Activated CD8-positive, alpha-beta memory T cell treated with anti-CD3 and anti-CD28 coated beads, Interleukin-2, amount 10 ng/mL, durations not matched to agents 7 days and 5 days (primary cell): ENCODE measurements at regions not wholly inside any gene's neighbourhood (a gene's known extent, or its start where the extent isn't known, plus 50 kb on each side); places are given as distances from the start of the nearest gene placed in this dataset.
A peak's percentile ranks its signal among the peaks of the same experiment; 100 is the strongest.

Experiments used
- ATAC-seq: fragments of 150-1000 bp; cut with Tn5 transposase; one replicate; pipeline ENCODE4 v1.10.0; 2021; ENCODE audit warnings: moderate library complexity
- CTCF ChIA-PET: fragments of 350-600 bp; sonication (Branson Sonifier 250); formaldehyde crosslinking; loops from one replicate; lab custom pipeline; 2021; ENCODE audit warnings: antibody characterized with exemption; lab: Charles Lee
- DNase-seq: peaks from one replicate; pipeline ENCODE4 v3.0.0-alpha.2; 2020
- H3K27ac Mint-ChIP-seq: one replicate; pipeline ENCODE4 v1.8.0; 2021; ENCODE audit warnings: mild to moderate bottlenecking, mixed read lengths
- H3K27me3 Mint-ChIP-seq: one replicate; pipeline ENCODE4 v1.8.0; 2021; ENCODE audit warnings: mixed read lengths
- H3K36me3 Mint-ChIP-seq: one replicate; pipeline ENCODE4 v1.8.0; 2021; ENCODE audit warnings: mild to moderate bottlenecking, mixed read lengths
- H3K4me1 Mint-ChIP-seq: one replicate; pipeline ENCODE4 v1.8.0; 2021; ENCODE audit warnings: mixed read lengths
- H3K4me3 Mint-ChIP-seq: one replicate; pipeline ENCODE4 v1.8.0; 2021; ENCODE audit warnings: mild to moderate bottlenecking, moderate library complexity, mixed read lengths
- H3K9me3 Mint-ChIP-seq: one replicate; pipeline ENCODE4 v1.8.0; 2022; ENCODE audit warnings: low read depth, mixed read lengths

GRCh38 chr1:10903421-10903820, 107.0 kb upstream of the CASZ1 start:
- ATAC-seq: no peak
- Mint-ChIP-seq H3K27me3 (peaks cover 5% of the 10 kb centered on the region), H3K27ac (no peak overlapping the region), H3K9me3 (no peaks in the 10 kb centered on the region), H3K4me3 (no peak overlapping the region), H3K4me1 (peaks cover 14% of the 10 kb centered on the region), H3K36me3 (no peaks in the 10 kb centered on the region)
- CTCF ChIA-PET: interaction anchor here (1.3 to 1.5 kb wide), 2 partner anchors 39 to 409 kb away, joined by 4 to 5 read pairs; no protein-coding TSS in a partner anchor
- no peak for DNase-seq

- CTCF ChIA-PET: interaction anchor here (1.3 to 1.5 kb wide), 2 partner anchors 38 to 409 kb away, joined by 4 to 5 read pairs; no protein-coding TSS in a partner anchor
- peaks cover 14% of the 10 kb centered on the region for H3K4me1 Mint-ChIP-seq
- DNase-seq: no peak
- peak; percentile 54 for ATAC-seq
- H3K9me3 Mint-ChIP-seq: no peaks in the 10 kb centered on the region
- H3K27me3 Mint-ChIP-seq: peaks cover 5% of the 10 kb centered on the region
- no peaks in the 10 kb centered on the region for H3K36me3 Mint-ChIP-seq
- no peak overlapping the region for H3K4me3 Mint-ChIP-seq
- no peak overlapping the region for H3K27ac Mint-ChIP-seq
Observed at GRCh38 chr1:10903821-10904220, 107.4 kb upstream of the CASZ1 start.

GRCh38 chr1:10904396-10905358, 107.8 kb upstream of the TARDBP start:
- Mint-ChIP-seq H3K4me3 (no peak overlapping the region), H3K36me3 (no peaks in the 10 kb centered on the region), H3K9me3 (no peaks in the 10 kb centered on the region), H3K27me3 (peaks cover 5% of the 10 kb centered on the region), H3K4me1 (peaks cover 14% of the 10 kb centered on the region), H3K27ac (peak overlapping the region; percentile 75)
- DNase-seq: peak; percentile 58
- CTCF ChIA-PET: interaction anchor here (1.5 kb wide), 1 partner anchor 410 kb away, joined by 5 read pairs; no protein-coding TSS in a partner anchor
- peak; percentile 47 for ATAC-seq

- CTCF ChIA-PET: interaction anchor here (1.6 kb wide), 1 partner anchor 12 kb away, joined by 3 read pairs; no protein-coding TSS in a partner anchor
- no peaks in the 10 kb centered on the region for H3K9me3 Mint-ChIP-seq
- no peak overlapping the region for H3K27ac Mint-ChIP-seq
Observed at GRCh38 chr1:10905841-10906655, 106.4 kb upstream of the TARDBP start.

GRCh38 chr1:10906866-10907519, 105.5 kb upstream of the TARDBP start:
- H3K4me3 Mint-ChIP-seq: no peak overlapping the region
- H3K4me1 Mint-ChIP-seq: peaks cover 14% of the 10 kb centered on the region
- H3K36me3 Mint-ChIP-seq: no peaks in the 10 kb centered on the region
- DNase-seq: no peak
- CTCF ChIA-PET: interaction anchor here (1.6 kb wide), 1 partner anchor 11 kb away, joined by 3 read pairs; no protein-coding TSS in a partner anchor
- H3K9me3 Mint-ChIP-seq: no peaks in the 10 kb centered on the region
- peaks cover 8% of the 10 kb centered on the region for H3K27me3 Mint-ChIP-seq
- no peak overlapping the region for H3K27ac Mint-ChIP-seq
- ATAC-seq: no peak

More at GRCh38 chr1:10905841-10906655, 106.4 kb upstream of the TARDBP start:
- ATAC-seq: no peak
- Mint-ChIP-seq H3K4me1 (peaks cover 14% of the 10 kb centered on the region), H3K36me3 (no peaks in the 10 kb centered on the region), H3K27me3 (peaks cover 5% of the 10 kb centered on the region), H3K4me3 (no peak overlapping the region)
- DNase-seq: no peak

- H3K4me3 Mint-ChIP-seq: no peak overlapping the region
- CTCF ChIA-PET: interaction anchor here (1.2 to 1.4 kb wide), 2 partner anchors 34 to 413 kb away, joined by 3 to 5 read pairs; no protein-coding TSS in a partner anchor
- H3K36me3 Mint-ChIP-seq: no peaks in the 10 kb centered on the region
- no peak for ATAC-seq
- no peaks in the 10 kb centered on the region for H3K9me3 Mint-ChIP-seq
- H3K4me1 Mint-ChIP-seq: peaks cover 14% of the 10 kb centered on the region
- no peak for DNase-seq
- peaks cover 11% of the 10 kb centered on the region for H3K27me3 Mint-ChIP-seq
- no peak overlapping the region for H3K27ac Mint-ChIP-seq
Observed at GRCh38 chr1:10908266-10908665, 104.2 kb upstream of the TARDBP start.

GRCh38 chr1:10909697-10910680, 102.5 kb upstream of the TARDBP start:
- no peaks in the 10 kb centered on the region for H3K9me3 Mint-ChIP-seq
- H3K27ac Mint-ChIP-seq: no peak overlapping the region
- H3K27me3 Mint-ChIP-seq: peaks cover 11% of the 10 kb centered on the region
- H3K36me3 Mint-ChIP-seq: no peaks in the 10 kb centered on the region
- H3K4me3 Mint-ChIP-seq: no peak overlapping the region
- H3K4me1 Mint-ChIP-seq: peaks cover 1% of the 10 kb centered on the region
- DNase-seq (peak; percentile 83), ATAC-seq (peak; percentile 91)
- CTCF ChIA-PET: interaction anchor here (0.7 to 2.1 kb wide), 10 partner anchors 8 to 532 kb away, joined by 3 to 10 read pairs (median 4); no protein-coding TSS in a partner anchor

- no peak overlapping the region for H3K27ac Mint-ChIP-seq
- ATAC-seq (no peak), DNase-seq (no peak)
- H3K4me1 Mint-ChIP-seq: no peaks in the 10 kb centered on the region
- H3K36me3 Mint-ChIP-seq: no peaks in the 10 kb centered on the region
- CTCF ChIA-PET: interaction anchor here (1.0 to 2.1 kb wide), 5 partner anchors 9 to 417 kb away, joined by 4 to 10 read pairs (median 7); no protein-coding TSS in a partner anchor
- H3K27me3 Mint-ChIP-seq: peaks cover 12% of the 10 kb centered on the region
- H3K9me3 Mint-ChIP-seq: no peaks in the 10 kb centered on the region
- no peak overlapping the region for H3K4me3 Mint-ChIP-seq
Observed at GRCh38 chr1:10910681-10911489, 101.6 kb upstream of the TARDBP start.

- H3K9me3 Mint-ChIP-seq: no peaks in the 10 kb centered on the region
- CTCF ChIA-PET: no interaction called here
- DNase-seq (no peak), ATAC-seq (no peak)
- no peak overlapping the region for H3K27ac Mint-ChIP-seq
- H3K4me1 Mint-ChIP-seq: peaks cover 6% of the 10 kb centered on the region
- no peak overlapping the region for H3K4me3 Mint-ChIP-seq
- peaks cover 18% of the 10 kb centered on the region for H3K27me3 Mint-ChIP-seq
- no peaks in the 10 kb centered on the region for H3K36me3 Mint-ChIP-seq
Observed at GRCh38 chr1:10911490-10912166, 100.8 kb upstream of the TARDBP start.

- H3K27ac Mint-ChIP-seq: no peak overlapping the region
- ATAC-seq (no peak), DNase-seq (no peak)
- CTCF ChIA-PET: interaction anchor here (0.9 kb wide), 1 partner anchor 29 kb away, joined by 3 read pairs; no protein-coding TSS in a partner anchor
- no peak overlapping the region for H3K4me3 Mint-ChIP-seq
- H3K4me1 Mint-ChIP-seq: peaks cover 11% of the 10 kb centered on the region
- H3K27me3 Mint-ChIP-seq: peaks cover 19% of the 10 kb centered on the region
- H3K9me3 Mint-ChIP-seq: no peaks in the 10 kb centered on the region
- no peaks in the 10 kb centered on the region for H3K36me3 Mint-ChIP-seq
Observed at GRCh38 chr1:10912441-10912840, 100.0 kb upstream of the TARDBP start.

GRCh38 chr1:10914056-10914455, 98.4 kb upstream of the TARDBP start:
- DNase-seq (no peak), ATAC-seq (no peak)
- H3K27me3 Mint-ChIP-seq: peaks cover 32% of the 10 kb centered on the region
- H3K4me1 Mint-ChIP-seq: peaks cover 22% of the 10 kb centered on the region
- H3K36me3 Mint-ChIP-seq: no peaks in the 10 kb centered on the region
- no peak overlapping the region for H3K27ac Mint-ChIP-seq
- H3K9me3 Mint-ChIP-seq: no peaks in the 10 kb centered on the region
- no peak overlapping the region for H3K4me3 Mint-ChIP-seq
- CTCF ChIA-PET: no interaction called here
